ENCODE measurements at regions not wholly inside any gene's neighbourhood (a gene's known extent, or its start where the extent isn't known, plus 50 kb on each side); places are given as distances from the start of the nearest gene placed in this dataset.

GRCh38 chr5:120367896-120368634 lies 96.0 kb upstream of the PRR16 start:
- no peaks in the 10 kb centered on the region for H3K27me3 ChIP-seq
- no peak for DNase-seq (ENCODE audit: low spot score in 2 of 2)
- H3K4me1 ChIP-seq, result no peaks in the 10 kb centered on the region
- TF ChIP-seq POLR2AphosphoS5 (IDR thresholded peaks at IDR 0.05) (no peak), POLR2A (IDR thresholded peaks at IDR 0.05) (no peak), CTCF (IDR thresholded peaks at IDR 0.05) (no peak)
- H3K4me3 ChIP-seq, result no peak overlapping the region
- H3K36me3 ChIP-seq, result no peaks in the 10 kb centered on the region
- H3K9me3 ChIP-seq, result no peaks in the 10 kb centered on the region
- no peak overlapping the region for H3K27ac ChIP-seq
- intact Hi-C loops (cut with DNase I; ENCODE audit: low total_unique reads), result no loop called here

- H3K4me3 ChIP-seq, result no peak overlapping the region
- no peak for TF ChIP-seq POLR2A (IDR thresholded peaks at IDR 0.05)
- no peak for TF ChIP-seq POLR2AphosphoS5 (IDR thresholded peaks at IDR 0.05)
- no peak for TF ChIP-seq CTCF (IDR thresholded peaks at IDR 0.05)
- H3K27me3 ChIP-seq, result no peaks in the 10 kb centered on the region
- no peaks in the 10 kb centered on the region for H3K4me1 ChIP-seq
- H3K36me3 ChIP-seq, result no peaks in the 10 kb centered on the region
- no peaks in the 10 kb centered on the region for H3K9me3 ChIP-seq
- H3K27ac ChIP-seq, result no peak overlapping the region
- intact Hi-C loops (cut with DNase I; ENCODE audit: low total_unique reads), result no loop called here
- no peak for DNase-seq (ENCODE audit: low spot score in 2 of 2)
These were observed 95.0 kb upstream of the PRR16 start for GRCh38 chr5:120368923-120369715.

GRCh38 chr5:120372899-120373298 lies 91.2 kb upstream of the PRR16 start:
- Histone ChIP-seq H3K36me3 (no peaks in the 10 kb centered on the region), H3K27me3 (no peaks in the 10 kb centered on the region), H3K4me1 (no peaks in the 10 kb centered on the region), H3K9me3 (peaks cover 0 to under 1% of the 10 kb centered on the region in 2 donors), H3K27ac (no peak overlapping the region), H3K4me3 (no peak overlapping the region)
- no peak for DNase-seq (ENCODE audit: low spot score in 2 of 2)
- intact Hi-C loops (cut with DNase I; ENCODE audit: low total_unique reads), result no loop called here
- no peak for TF ChIP-seq POLR2A (IDR thresholded peaks at IDR 0.05)

GRCh38 chr5:120375248-120375647 lies 88.9 kb upstream of the PRR16 start:
- H3K36me3 ChIP-seq, result no peaks in the 10 kb centered on the region
- intact Hi-C loops (cut with DNase I; ENCODE audit: low total_unique reads), result no loop called here
- no peaks in the 10 kb centered on the region for H3K27me3 ChIP-seq
- no peak for DNase-seq (ENCODE audit: low spot score in 2 of 2)
- H3K4me1 ChIP-seq, result no peaks in the 10 kb centered on the region
- H3K9me3 ChIP-seq, result peaks cover 7 to 20% of the 10 kb centered on the region in 2 donors
- H3K27ac ChIP-seq, result no peak overlapping the region
- TF ChIP-seq POLR2AphosphoS5 (IDR thresholded peaks at IDR 0.05) (peak in 1 of 3 donors; percentile 22), POLR2A (IDR thresholded peaks at IDR 0.05) (no peak), CTCF (IDR thresholded peaks at IDR 0.05) (no peak)
- H3K4me3 ChIP-seq, result no peak overlapping the region

- H3K27ac ChIP-seq, result no peak overlapping the region
- no peak overlapping the region for H3K4me3 ChIP-seq
- no peak for DNase-seq (ENCODE audit: low spot score in 2 of 2)
- peaks cover 7 to 20% of the 10 kb centered on the region in 2 donors for H3K9me3 ChIP-seq
- intact Hi-C loops (cut with DNase I; ENCODE audit: low total_unique reads), result no loop called here
- no peaks in the 10 kb centered on the region for H3K36me3 ChIP-seq
- no peak for TF ChIP-seq CTCF (IDR thresholded peaks at IDR 0.05)
- no peak for TF ChIP-seq POLR2A (IDR thresholded peaks at IDR 0.05)
- TF ChIP-seq POLR2AphosphoS5 (IDR thresholded peaks at IDR 0.05), result no peak
- no peaks in the 10 kb centered on the region for H3K4me1 ChIP-seq
- no peaks in the 10 kb centered on the region for H3K27me3 ChIP-seq
These were observed 83.5 kb upstream of the PRR16 start for GRCh38 chr5:120380644-120381043.
